HG02852 (cell line): ENCODE measurements at regions not wholly inside any gene's neighbourhood (a gene's known extent, or its start where the extent isn't known, plus 50 kb on each side); places are given as distances from the start of the nearest gene placed in this dataset.
"Not testable (repeated sequence)": the region's sequence is repeated elsewhere in the genome, so short reads cannot be mapped to it uniquely, and the experiment has no call there.

Experiments
- ATAC-seq: cut with Tn5 transposase; IDR thresholded peaks from one replicate; pipeline ENCODE4 v1.9.1; 2021; ENCODE audit warnings: mild to moderate bottlenecking, moderate library complexity; ENCODE audit not compliant: unreplicated experiment

GRCh38 chr21:35624901-35625300 is 435.4 kb downstream of the SETD4 start:
- ATAC-seq: no peak

GRCh38 chr21:35622612-35623011 is 437.7 kb downstream of the SETD4 start:
- ATAC-seq: no peak

- no peak for ATAC-seq
These were observed 441.1 kb downstream of the SETD4 start for GRCh38 chr21:35619184-35619583.

DNA sequence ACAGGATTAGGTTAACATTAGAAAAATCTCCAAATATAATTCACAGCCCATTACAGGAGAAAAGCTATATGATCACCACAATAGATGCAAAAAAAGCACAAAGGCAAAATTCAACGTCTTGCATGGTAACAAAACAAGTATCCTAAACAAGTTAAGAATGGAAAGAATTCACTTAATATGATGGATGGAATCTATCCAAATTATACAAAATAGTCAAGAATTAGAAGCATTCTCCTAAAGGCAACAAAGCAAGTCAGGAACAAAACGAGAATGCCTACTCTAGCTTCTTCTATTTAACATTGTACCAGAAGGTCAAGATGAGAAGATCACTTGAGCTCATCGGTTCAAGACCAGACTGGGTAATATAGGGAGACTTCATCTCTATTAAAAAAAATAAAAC is 442.8 kb downstream of the SETD4 start:
- no peak for ATAC-seq

DNA sequence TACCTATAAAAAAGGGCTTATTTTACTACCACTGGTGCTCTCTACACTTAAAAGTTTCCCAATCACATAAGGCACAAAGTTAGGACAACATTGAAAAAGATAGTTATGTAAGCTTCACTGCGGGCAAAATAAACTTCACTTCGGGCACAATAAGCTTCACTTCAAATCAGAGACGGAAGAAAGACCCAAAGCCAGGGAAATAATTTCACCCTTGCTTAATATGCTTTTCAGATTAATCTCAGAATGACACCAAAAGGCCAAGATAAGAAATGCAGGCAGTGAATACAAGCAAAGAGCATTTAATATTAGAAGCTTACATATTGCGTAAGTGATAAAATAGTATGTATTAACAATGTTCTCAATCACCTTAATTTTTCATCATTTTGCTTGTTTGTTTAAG is 444.2 kb downstream of the SETD4 start:
- no peak for ATAC-seq

- ATAC-seq: no peak
These were observed 445.0 kb downstream of the SETD4 start for GRCh38 chr21:35615325-35615724.

DNA sequence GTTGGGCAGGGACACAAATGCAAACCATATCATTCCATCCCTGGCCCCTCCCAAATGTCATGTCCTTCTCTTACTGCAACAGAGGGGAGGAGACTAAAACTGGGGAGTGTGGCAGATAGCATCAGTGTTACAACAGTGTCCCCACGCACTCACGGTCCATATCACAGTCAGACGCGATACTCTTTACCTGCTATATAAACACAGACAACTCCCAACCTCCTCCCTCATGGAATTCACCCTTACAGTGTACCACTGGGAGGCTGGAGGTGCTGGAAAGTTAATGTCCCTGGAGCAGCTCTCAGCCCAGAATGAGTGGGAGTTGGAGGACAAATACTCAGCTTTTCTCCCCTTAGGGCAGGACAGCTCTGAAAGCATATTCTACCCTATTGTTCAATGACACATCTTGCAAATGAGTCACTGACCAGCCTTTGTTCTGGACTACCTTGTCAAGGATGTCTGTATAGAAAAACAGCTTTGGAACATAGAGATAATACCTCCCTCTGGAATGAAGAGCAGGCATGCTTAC is 445.9 kb downstream of the SETD4 start:
- ATAC-seq: no peak

GRCh38 chr21:35611708-35612132 is 448.6 kb downstream of the SETD4 start:
- no peak for ATAC-seq

DNA sequence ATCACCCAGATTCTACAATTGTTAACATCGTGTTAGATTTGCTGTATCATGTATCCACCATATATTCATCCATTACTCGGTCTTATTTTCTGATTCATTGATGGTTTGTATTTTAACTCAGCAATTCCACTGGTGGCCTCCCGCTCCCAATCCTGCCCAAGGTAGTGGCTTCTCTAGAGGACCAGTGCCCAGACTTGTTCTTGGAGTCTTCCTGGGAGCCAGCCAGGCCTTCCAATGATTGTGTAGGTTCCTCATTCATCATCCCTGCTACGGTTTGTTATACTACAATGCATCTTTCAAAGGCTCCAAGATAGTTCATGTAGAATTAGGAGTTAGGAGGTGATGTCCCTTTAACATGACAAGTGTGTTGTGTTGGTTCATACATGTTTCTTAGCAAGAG is 451.1 kb downstream of the SETD4 start:
- no peak for ATAC-seq

DNA sequence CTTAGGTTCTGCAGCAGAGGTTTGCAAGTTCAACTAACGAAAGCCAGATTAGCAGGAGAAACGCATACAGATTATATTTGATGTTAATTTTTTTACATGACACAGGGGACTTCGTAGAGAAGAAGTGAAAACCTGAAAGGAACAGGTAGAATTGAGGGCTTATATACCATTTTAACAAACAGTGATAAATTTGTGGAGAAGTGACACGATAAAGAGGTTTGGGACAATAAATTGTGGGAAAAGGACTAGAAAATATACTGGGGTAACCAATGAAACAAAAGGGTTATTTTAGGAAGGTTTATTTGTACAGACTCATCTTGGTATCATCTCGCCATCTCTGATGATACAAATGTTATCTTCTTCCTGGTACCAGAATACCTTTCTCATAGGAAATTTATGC is 452.9 kb downstream of the SETD4 start:
- ATAC-seq: no peak

DNA sequence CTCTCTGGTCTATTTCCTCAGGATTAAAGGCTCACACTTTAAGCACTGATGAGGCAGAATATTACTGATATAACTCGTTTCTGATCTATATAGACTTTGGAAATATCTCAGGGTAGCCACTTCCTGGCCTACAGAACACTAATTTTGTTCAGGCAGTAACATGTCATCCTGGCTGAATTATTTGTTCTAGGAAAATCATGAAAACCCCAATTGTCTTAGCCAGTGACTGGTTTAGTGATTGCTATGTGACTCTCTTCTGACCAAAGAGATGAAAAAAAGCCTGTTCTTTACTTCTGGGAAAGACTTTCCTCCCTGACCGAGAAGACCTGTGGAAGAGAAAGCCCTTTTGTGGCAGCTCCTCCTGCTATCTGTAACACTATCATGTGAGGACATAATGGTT is 453.7 kb downstream of the SETD4 start:
- no peak for ATAC-seq

- ATAC-seq: no peak
These were observed 454.2 kb downstream of the SETD4 start for GRCh38 chr21:35606146-35606545.

DNA sequence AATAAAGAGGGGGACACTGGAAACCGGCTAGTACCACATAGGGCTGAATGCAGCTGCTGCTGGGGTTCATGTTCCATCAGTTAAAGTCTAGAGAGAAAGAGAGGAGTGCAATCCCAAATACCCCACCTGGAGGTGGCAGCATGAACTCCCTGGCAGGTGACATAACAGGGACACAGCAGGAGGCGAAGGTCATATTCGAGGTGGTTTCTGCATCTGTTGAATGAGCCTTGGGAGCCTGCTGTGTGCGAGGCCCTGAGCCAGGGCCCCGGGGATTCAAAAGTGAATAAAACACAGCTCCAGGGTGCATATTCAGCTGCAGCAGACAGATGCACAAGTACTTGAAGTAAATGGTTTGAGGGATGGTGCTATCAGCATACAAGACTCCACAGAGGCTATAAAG is 456.8 kb downstream of the SETD4 start:
- no peak for ATAC-seq

DNA sequence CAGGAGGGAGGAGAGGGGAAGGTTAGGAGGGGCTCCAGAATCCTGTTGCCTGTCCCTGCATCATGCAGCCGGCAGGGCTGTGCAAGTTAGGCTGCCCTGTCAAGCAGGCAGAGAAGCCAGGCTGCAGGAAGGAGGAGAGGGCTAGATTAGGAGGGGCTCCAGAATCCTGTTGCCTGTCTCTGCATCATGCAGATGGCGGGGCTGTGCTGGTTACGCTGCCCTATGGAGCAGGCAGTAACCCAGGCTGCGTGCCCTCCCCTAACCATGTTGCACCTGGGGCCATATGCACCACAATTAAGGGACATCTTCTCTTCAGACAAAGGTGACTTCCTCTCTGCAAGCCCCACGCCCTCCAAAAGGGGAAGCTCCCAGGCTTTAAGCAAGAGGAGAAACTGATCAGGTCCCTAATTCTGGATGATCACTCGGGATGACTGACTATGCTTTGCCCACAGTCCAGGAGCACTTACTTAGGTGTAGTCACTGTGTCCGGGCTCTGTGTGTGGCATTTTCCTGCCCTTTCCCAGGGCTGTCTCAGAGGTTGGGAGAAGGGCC is 457.4 kb downstream of the SETD4 start:
- no peak for ATAC-seq

DNA sequence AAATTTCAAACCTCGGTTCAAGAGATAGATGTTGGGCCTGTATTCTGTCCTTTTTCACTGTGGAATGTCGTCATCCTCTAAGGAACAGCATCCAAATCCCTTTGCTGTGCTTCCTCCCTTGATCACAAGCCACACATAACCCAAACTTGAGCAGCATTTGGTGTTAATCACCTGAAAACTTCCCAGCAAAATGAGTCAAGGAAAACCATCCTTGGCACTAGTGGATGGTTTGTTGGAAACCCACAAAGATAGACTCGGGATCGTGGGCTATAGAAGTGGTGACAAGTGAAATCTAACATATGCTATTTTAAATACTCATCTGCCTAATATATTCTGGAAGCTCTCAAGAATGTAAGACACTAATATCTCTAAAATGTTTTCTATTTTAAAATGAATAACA is 459.1 kb downstream of the SETD4 start:
- no peak for ATAC-seq

DNA sequence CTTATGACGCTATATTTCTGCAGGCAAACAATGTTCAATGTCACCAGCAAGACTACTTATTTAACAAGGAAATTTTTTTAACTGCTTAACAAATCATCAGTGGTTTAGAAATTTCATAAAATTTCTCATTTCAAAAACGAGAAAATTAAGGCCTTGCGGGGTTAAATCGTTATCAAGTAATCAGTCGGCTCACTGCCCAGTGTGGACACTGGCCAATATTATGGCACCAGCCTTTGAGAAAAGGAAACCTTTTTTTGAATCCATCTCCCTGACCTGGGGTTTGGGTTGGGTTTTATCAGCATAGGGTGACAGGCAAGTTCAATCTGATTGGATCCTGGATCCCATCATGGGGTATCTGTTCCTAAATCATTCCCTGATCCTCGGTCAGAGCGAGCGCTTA is 461.2 kb downstream of the SETD4 start:
- ATAC-seq: no peak

DNA sequence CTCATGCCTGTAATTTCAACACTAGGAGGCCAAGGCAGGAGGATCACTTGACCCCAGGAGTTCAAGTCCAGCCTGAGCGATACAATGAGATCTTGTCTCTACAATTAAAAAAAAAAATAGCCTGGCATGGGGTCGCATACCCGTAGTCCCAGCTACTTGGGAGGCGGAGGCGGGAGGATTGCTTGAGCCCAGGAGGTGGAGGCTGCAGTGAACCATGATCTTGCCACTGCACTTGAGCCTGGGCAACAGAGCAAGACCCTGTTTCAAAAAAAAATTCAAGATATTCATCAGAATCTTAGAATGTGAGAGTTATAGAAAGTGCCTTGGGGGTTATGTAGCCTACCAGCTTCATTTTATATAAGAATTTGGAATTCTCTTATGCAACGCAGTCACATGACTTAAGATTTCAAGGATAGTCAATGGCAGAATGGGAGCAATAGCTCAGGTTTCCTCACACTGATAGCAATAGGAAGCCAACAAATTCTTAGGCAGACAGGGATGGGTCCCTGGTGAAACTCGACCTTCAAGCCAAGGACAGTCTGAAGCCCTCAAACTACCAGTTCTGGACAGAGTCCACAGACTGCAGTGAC is 462.5 kb downstream of the SETD4 start:
- no peak for ATAC-seq

DNA sequence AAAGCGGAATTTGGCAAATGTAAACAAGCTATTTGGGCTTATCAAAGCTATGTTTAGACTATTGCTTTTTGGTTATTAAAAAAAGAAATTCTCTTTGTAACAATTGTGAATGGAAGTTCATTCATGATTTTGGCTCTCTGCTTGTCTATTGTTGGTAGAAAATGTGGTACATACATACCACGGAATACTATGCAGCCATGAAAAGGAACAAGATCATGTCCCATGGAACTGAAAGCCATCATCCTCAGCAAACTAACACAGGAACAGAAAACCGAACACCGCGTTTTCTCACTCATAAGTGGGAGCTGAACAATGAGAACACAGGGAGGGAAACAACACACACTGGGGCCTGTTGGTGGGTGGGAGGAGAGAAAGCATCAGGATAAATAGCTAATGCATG is 465.4 kb downstream of the SETD4 start:
- no peak for ATAC-seq

GRCh38 chr21:35593000-35593502 is 467.3 kb downstream of the SETD4 start:
- ATAC-seq: no peak

- not testable (repeated sequence) for ATAC-seq
These were observed 470.0 kb downstream of the SETD4 start for GRCh38 chr21:35590284-35590683.

GRCh38 chr21:35587841-35588380 is 472.4 kb downstream of the SETD4 start:
- ATAC-seq: no peak

DNA sequence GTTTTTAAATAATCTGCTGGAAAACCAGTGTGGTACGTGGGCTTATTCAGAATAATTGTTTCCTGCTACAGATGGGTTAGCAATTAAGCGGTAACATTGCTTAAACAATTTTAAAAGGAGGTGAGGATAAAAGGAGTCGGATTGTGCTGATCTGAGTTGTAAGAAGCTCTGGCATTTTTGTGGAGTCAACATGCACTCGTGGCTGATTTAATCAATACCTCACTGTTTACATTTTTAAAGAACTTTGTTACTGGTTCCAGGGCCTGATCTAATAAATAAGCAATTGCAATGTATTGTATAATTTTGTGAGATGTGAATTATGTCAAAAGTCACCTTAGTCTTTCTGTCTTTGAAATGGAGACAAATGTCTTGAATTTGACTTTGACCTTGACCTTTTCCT is 474.0 kb downstream of the SETD4 start:
- no peak for ATAC-seq
